ENCODE measurements at regions not wholly inside any gene's neighbourhood (a gene's known extent, or its start where the extent isn't known, plus 50 kb on each side); places are given as distances from the start of the nearest gene placed in this dataset.

GRCh38 chr5:14011089-14012020 is 66.9 kb upstream of the DNAH5 start:
- DNase-seq = peak in 2 of 5 donors; percentile 4 to 33

GRCh38 chr5:14009575-14009974 is 65.1 kb upstream of the DNAH5 start:
- no peak for DNase-seq

GRCh38 chr5:14008819-14009311 is 64.4 kb upstream of the DNAH5 start:
- DNase-seq = no peak

- DNase-seq = no peak
These were observed 62.5 kb upstream of the DNAH5 start for GRCh38 chr5:14006823-14007520.

- DNase-seq = no peak
These were observed 60.3 kb upstream of the DNAH5 start for GRCh38 chr5:14004598-14005394.

- DNase-seq = no peak
These were observed 59.4 kb upstream of the DNAH5 start for GRCh38 chr5:14003936-14004335.

- no peak for DNase-seq
These were observed 59.0 kb upstream of the DNAH5 start for GRCh38 chr5:14003513-14003912.

GRCh38 chr5:13998254-13998653 is 53.8 kb upstream of the DNAH5 start:
- DNase-seq = no peak

- no peak for DNase-seq
These were observed 53.0 kb upstream of the DNAH5 start for GRCh38 chr5:13997514-13997913.

- DNase-seq = no peak
These were observed 50.2 kb upstream of the DNAH5 start for GRCh38 chr5:13994621-13995253.
